Activated CD8-positive, alpha-beta memory T cell treated with anti-CD3 and anti-CD28 coated beads for 1 hour (primary cell): ENCODE measurements at regions not wholly inside any gene's neighbourhood (a gene's known extent, or its start where the extent isn't known, plus 50 kb on each side); places are given as distances from the start of the nearest gene placed in this dataset.

Source experiments
- DNase-seq, 2 donors: peaks; one replicate each; pipeline ENCODE4 v3.0.0-alpha.2; 2020; ENCODE audit warnings: low read depth in 1 of 2; ENCODE audit errors: extremely low read depth in 1 of 2

GRCh38 chr7:17016402-17017010, 134.7 kb upstream of the AGR3 start:
- no peak for DNase-seq

GRCh38 chr7:17019106-17019505, 137.3 kb upstream of the AGR3 start:
- DNase-seq, result no peak

- DNase-seq, result no peak
These were observed 138.5 kb upstream of the AGR3 start for GRCh38 chr7:17020250-17020649.

GRCh38 chr7:17021205-17021604, 139.4 kb upstream of the AGR3 start:
- no peak for DNase-seq

- DNase-seq, result no peak
These were observed 141.1 kb upstream of the AGR3 start for GRCh38 chr7:17022920-17023319.

GRCh38 chr7:17026269-17026668, 144.5 kb upstream of the AGR3 start:
- no peak for DNase-seq

GRCh38 chr7:17027143-17027788, 145.5 kb upstream of the AGR3 start:
- no peak for DNase-seq

GRCh38 chr7:17027789-17028152, 146.0 kb upstream of the AGR3 start:
- DNase-seq, result no peak

- no peak for DNase-seq
These were observed 147.4 kb upstream of the AGR3 start for GRCh38 chr7:17029150-17029549.

GRCh38 chr7:17030559-17030958, 148.8 kb upstream of the AGR3 start:
- DNase-seq, result no peak

- DNase-seq, result no peak
These were observed 150.2 kb upstream of the AGR3 start for GRCh38 chr7:17031906-17032551.

- no peak for DNase-seq
These were observed 151.5 kb upstream of the AGR3 start for GRCh38 chr7:17033245-17033644.

GRCh38 chr7:17036584-17036983, 154.8 kb upstream of the AGR3 start:
- DNase-seq, result no peak

GRCh38 chr7:17037356-17037755, 155.6 kb upstream of the AGR3 start:
- DNase-seq, result no peak

GRCh38 chr7:17038160-17038782, 156.5 kb upstream of the AGR3 start:
- no peak for DNase-seq

- DNase-seq, result no peak
These were observed 157.0 kb upstream of the AGR3 start for GRCh38 chr7:17038783-17039170.

- no peak for DNase-seq
These were observed 157.6 kb upstream of the AGR3 start for GRCh38 chr7:17039372-17039771.

GRCh38 chr7:17040716-17041115, 158.9 kb upstream of the AGR3 start:
- no peak for DNase-seq

GRCh38 chr7:17041324-17041723, 159.5 kb upstream of the AGR3 start:
- no peak for DNase-seq

GRCh38 chr7:17042211-17042610, 160.4 kb upstream of the AGR3 start:
- DNase-seq, result no peak

- DNase-seq, result no peak
These were observed 161.5 kb upstream of the AGR3 start for GRCh38 chr7:17043012-17043877.
